ENCODE measurements at regions not wholly inside any gene's neighbourhood (a gene's known extent, or its start where the extent isn't known, plus 50 kb on each side); places are given as distances from the start of the nearest gene placed in this dataset.
"Not testable (repeated sequence)": the region's sequence is repeated elsewhere in the genome, so short reads cannot be mapped to it uniquely, and the experiment has no call there.

- no peak for DNase-seq (ENCODE audit: low spot score)
- peak; percentile 92 for ATAC-seq
- intact Hi-C loops (cut with DNase I), result no loop called here
Observed at GRCh38 chr18:44548291-44549221, 132.1 kb upstream of the SETBP1 start.

GRCh38 chr18:44552706-44553105, 128.0 kb upstream of the SETBP1 start:
- ATAC-seq (no peak), DNase-seq (ENCODE audit: low spot score) (no peak)
- intact Hi-C loops (cut with DNase I), result no loop called here

- intact Hi-C loops (cut with DNase I), result no loop called here
- ATAC-seq, result no peak
- DNase-seq (ENCODE audit: low spot score), result no peak
Observed at GRCh38 chr18:44556296-44556695, 124.4 kb upstream of the SETBP1 start.

- intact Hi-C loops (cut with DNase I), result no loop called here
- no peak for DNase-seq (ENCODE audit: low spot score)
- no peak for ATAC-seq
Observed at GRCh38 chr18:44557616-44558151, 123.0 kb upstream of the SETBP1 start.

GRCh38 chr18:44558767-44559166, 121.9 kb upstream of the SETBP1 start:
- ATAC-seq (no peak), DNase-seq (ENCODE audit: low spot score) (no peak)
- intact Hi-C loops (cut with DNase I), result no loop called here

- DNase-seq (ENCODE audit: low spot score) (no peak), ATAC-seq (no peak)
- intact Hi-C loops (cut with DNase I), result no loop called here
Observed at GRCh38 chr18:44562986-44563385, 117.7 kb upstream of the SETBP1 start.

- ATAC-seq, result no peak
- intact Hi-C loops (cut with DNase I), result no loop called here
- no peak for DNase-seq (ENCODE audit: low spot score)
Observed at GRCh38 chr18:44564922-44565321, 115.8 kb upstream of the SETBP1 start.

- intact Hi-C loops (cut with DNase I), result no loop called here
- ATAC-seq, result no peak
- no peak for DNase-seq (ENCODE audit: low spot score)
Observed at GRCh38 chr18:44568342-44568741, 112.3 kb upstream of the SETBP1 start.

- ATAC-seq, result no peak
- no peak for DNase-seq (ENCODE audit: low spot score)
- intact Hi-C loops (cut with DNase I), result no loop called here
Observed at GRCh38 chr18:44568986-44569385, 111.7 kb upstream of the SETBP1 start.

GRCh38 chr18:44569391-44570055, 111.2 kb upstream of the SETBP1 start:
- ATAC-seq, result no peak
- no peak for DNase-seq (ENCODE audit: low spot score)
- intact Hi-C loops (cut with DNase I), result no loop called here

- intact Hi-C loops (cut with DNase I), result no loop called here
- DNase-seq (ENCODE audit: low spot score) (no peak), ATAC-seq (no peak)
Observed at GRCh38 chr18:44579028-44579702, 101.5 kb upstream of the SETBP1 start.

- no peak for DNase-seq (ENCODE audit: low spot score)
- no peak for ATAC-seq
- intact Hi-C loops (cut with DNase I), result no loop called here
Observed at GRCh38 chr18:44579745-44580144, 100.9 kb upstream of the SETBP1 start.

- intact Hi-C loops (cut with DNase I), result no loop called here
- DNase-seq (ENCODE audit: low spot score) (no peak), ATAC-seq (no peak)
Observed at GRCh38 chr18:44580159-44580558, 100.5 kb upstream of the SETBP1 start.

GRCh38 chr18:44580782-44581181, 99.9 kb upstream of the SETBP1 start:
- intact Hi-C loops (cut with DNase I); ATAC-seq; DNase-seq (ENCODE audit: low spot score): not testable (repeated sequence)

GRCh38 chr18:44582456-44582855, 98.2 kb upstream of the SETBP1 start:
- ATAC-seq (no peak), DNase-seq (ENCODE audit: low spot score) (no peak)
- intact Hi-C loops (cut with DNase I), result no loop called here

- no peak for ATAC-seq
- intact Hi-C loops (cut with DNase I), result no loop called here
- DNase-seq (ENCODE audit: low spot score), result no peak
Observed at GRCh38 chr18:44584900-44585299, 95.8 kb upstream of the SETBP1 start.

- DNase-seq (ENCODE audit: low spot score) (no peak), ATAC-seq (no peak)
- intact Hi-C loops (cut with DNase I), result no loop called here
Observed at GRCh38 chr18:44586782-44587524, 93.7 kb upstream of the SETBP1 start.

GRCh38 chr18:44588508-44588907, 92.2 kb upstream of the SETBP1 start:
- intact Hi-C loops (cut with DNase I), result no loop called here
- ATAC-seq (no peak), DNase-seq (ENCODE audit: low spot score) (no peak)
